Upper lobe of left lung (tissue), 6 donors: ENCODE measurements at regions not wholly inside any gene's neighbourhood (a gene's known extent, or its start where the extent isn't known, plus 50 kb on each side); places are given as distances from the start of the nearest gene placed in this dataset.

Source experiments
- ATAC-seq, 2 donors: fragments of 200-7000 bp; cut with Tn5 transposase; one replicate each; pipeline ENCODE4 v1.9.1; 2022; ENCODE audit warnings: mild to moderate bottlenecking in 2 of 2, moderate library complexity in 2 of 2; ENCODE audit not compliant: low FRiP score in 2 of 2
- DNase-seq, 2 donors: peaks; one replicate each; pipeline ENCODE4 v3.0.0-alpha.2; 2019 to 2020
- H3K27ac ChIP-seq, 4 donors: fragments of 200-600 bp; sonication (generic); one replicate each; pipeline ENCODE4 v1.5.1; 2016 to 2019
- H3K27me3 ChIP-seq, 4 donors: fragments of 200-600 bp; sonication (generic); one replicate each; pipeline ENCODE4 v1.5.1; 2017 to 2019
- H3K36me3 ChIP-seq, 4 donors: fragments of 200-600 bp; sonication (generic); one replicate each; pipeline ENCODE4 v1.5.1; 2016 to 2019
- H3K4me1 ChIP-seq, 4 donors: fragments of 200-600 bp; sonication (generic); one replicate each; pipeline ENCODE4 v1.5.1; 2018 to 2019
- H3K4me3 ChIP-seq, 4 donors: fragments of 200-600 bp; sonication (generic); one replicate each; pipeline ENCODE4 v1.5.1; 2017 to 2019; ENCODE audit warnings: mild to moderate bottlenecking in 2 of 4, moderate library complexity in 1 of 4
- H3K9me3 ChIP-seq, 4 donors: fragments of 200-600 bp; sonication (generic); one replicate each; pipeline ENCODE4 v1.5.1; 2018 to 2019
- CTCF ChIP-seq, 6 experiments: fragments of 450-650 bp in 4 of 6; fragments of 200-600 bp in 2 of 6; sonication (generic) in 2 of 6; IDR thresholded peaks; one replicate each; pipeline ENCODE4 v1.5.1; 2016 to 2019; ENCODE audit warnings: antibody characterized with exemption in 6 of 6
- EP300 ChIP-seq, 4 donors: sonication (generic); formaldehyde crosslinking; IDR thresholded peaks; one replicate each; pipeline ENCODE4 v1.5.1; 2017; ENCODE audit warnings: antibody characterized with exemption in 4 of 4, control low read depth in 2 of 4
- POLR2A ChIP-seq, 4 donors: fragments of 450-650 bp; IDR thresholded peaks; one replicate each; pipeline ENCODE4 v1.5.1; 2016 to 2017; ENCODE audit warnings: antibody characterized with exemption in 4 of 4, mild to moderate bottlenecking in 2 of 4
- POLR2AphosphoS5 ChIP-seq, 2 donors: sonication (generic); formaldehyde crosslinking; IDR thresholded peaks; one replicate each; pipeline ENCODE4 v1.5.1; 2017; ENCODE audit warnings: antibody characterized with exemption in 2 of 2
- WGBS, 2 donors: methylation state at CpG; one replicate each; pipeline ENCODE4 v1.1.5; 2017 to 2018; 5-methylcytosine and 5-hydroxymethylcytosine counted together
- donor health status: DM: no; HTN: no; CAD: no; lungs with moderate emphysema.
- donor health status: DM: no; HTN: yes; CAD: no; lungs with severe emphysema.

- no peaks in the 10 kb centered on the region for H3K9me3 ChIP-seq
- H3K36me3 ChIP-seq = no peaks in the 10 kb centered on the region
- no peaks in the 10 kb centered on the region for H3K4me1 ChIP-seq
- TF ChIP-seq EP300 (IDR thresholded peaks at IDR 0.05) (no peak), POLR2A (IDR thresholded peaks at IDR 0.05) (no peak), POLR2AphosphoS5 (IDR thresholded peaks at IDR 0.05) (no peak), CTCF (IDR thresholded peaks at IDR 0.05) (no peak)
- ATAC-seq (no peak), DNase-seq (no peak)
- H3K4me3 ChIP-seq = no peak overlapping the region
- H3K27me3 ChIP-seq = no peaks in the 10 kb centered on the region
- no peak overlapping the region for H3K27ac ChIP-seq
Observed at GRCh38 chr4:116397291-116397690, 688.1 kb downstream of the TRAM1L1 start.

GRCh38 chr4:116395408-116395807 is 690.0 kb downstream of the TRAM1L1 start:
- Histone ChIP-seq H3K36me3 (no peaks in the 10 kb centered on the region), H3K9me3 (no peaks in the 10 kb centered on the region), H3K27me3 (no peaks in the 10 kb centered on the region), H3K4me1 (no peaks in the 10 kb centered on the region), H3K4me3 (no peak overlapping the region), H3K27ac (no peak overlapping the region)
- 94 to 98% methylated on average over 3 of the region's 3 CpGs for WGBS, 2 donors
- TF ChIP-seq POLR2A (IDR thresholded peaks at IDR 0.05) (no peak), POLR2AphosphoS5 (IDR thresholded peaks at IDR 0.05) (no peak), CTCF (IDR thresholded peaks at IDR 0.05) (no peak), EP300 (IDR thresholded peaks at IDR 0.05) (no peak)
- ATAC-seq = no peak
- no peak for DNase-seq

GRCh38 chr4:116391020-116391419 is 694.4 kb downstream of the TRAM1L1 start:
- Histone ChIP-seq H3K9me3 (no peaks in the 10 kb centered on the region), H3K4me1 (no peaks in the 10 kb centered on the region), H3K27ac (no peak overlapping the region), H3K27me3 (no peaks in the 10 kb centered on the region), H3K36me3 (no peaks in the 10 kb centered on the region), H3K4me3 (no peak overlapping the region)
- 40 to 41% methylated on average over 2 of the region's 2 CpGs for WGBS, 2 donors
- DNase-seq = no peak
- TF ChIP-seq EP300 (IDR thresholded peaks at IDR 0.05) (no peak), CTCF (IDR thresholded peaks at IDR 0.05) (no peak), POLR2AphosphoS5 (IDR thresholded peaks at IDR 0.05) (no peak), POLR2A (IDR thresholded peaks at IDR 0.05) (no peak)
- no peak for ATAC-seq

GRCh38 chr4:116389139-116389538 is 696.2 kb downstream of the TRAM1L1 start:
- no peak overlapping the region for H3K27ac ChIP-seq
- no peaks in the 10 kb centered on the region for H3K27me3 ChIP-seq
- ATAC-seq (no peak), DNase-seq (no peak)
- TF ChIP-seq EP300 (IDR thresholded peaks at IDR 0.05) (no peak), CTCF (IDR thresholded peaks at IDR 0.05) (no peak), POLR2A (IDR thresholded peaks at IDR 0.05) (no peak), POLR2AphosphoS5 (IDR thresholded peaks at IDR 0.05) (no peak)
- no peaks in the 10 kb centered on the region for H3K36me3 ChIP-seq
- H3K9me3 ChIP-seq = no peaks in the 10 kb centered on the region
- H3K4me1 ChIP-seq = no peaks in the 10 kb centered on the region
- no peak overlapping the region for H3K4me3 ChIP-seq
- 46 to 52% methylated on average over 2 of the region's 2 CpGs for WGBS, 2 donors

GRCh38 chr4:116387937-116388474 is 697.4 kb downstream of the TRAM1L1 start:
- Histone ChIP-seq H3K36me3 (no peaks in the 10 kb centered on the region), H3K4me3 (no peak overlapping the region), H3K27me3 (no peaks in the 10 kb centered on the region), H3K27ac (no peak overlapping the region), H3K9me3 (no peaks in the 10 kb centered on the region), H3K4me1 (no peaks in the 10 kb centered on the region)
- no peak for ATAC-seq
- no peak for DNase-seq
- 59 to 68% methylated on average over 2 of the region's 2 CpGs for WGBS, 2 donors
- no peak for TF ChIP-seq POLR2AphosphoS5 (IDR thresholded peaks at IDR 0.05)
- no peak for TF ChIP-seq POLR2A (IDR thresholded peaks at IDR 0.05)
- TF ChIP-seq CTCF (IDR thresholded peaks at IDR 0.05) = no peak
- no peak for TF ChIP-seq EP300 (IDR thresholded peaks at IDR 0.05)
